Kidney glomerular epithelial cell (primary cell): ENCODE measurements at regions not wholly inside any gene's neighbourhood (a gene's known extent, or its start where the extent isn't known, plus 50 kb on each side); places are given as distances from the start of the nearest gene placed in this dataset.

Experiments used
- DNase-seq: peaks from one replicate; lab custom pipeline; 2025; lab: John Stamatoyannopoulos, UW

GRCh38 chr3:6771171-6771570 is 89.7 kb upstream of the GRM7 start:
- no peak for DNase-seq

GRCh38 chr3:6779140-6779539 is 81.8 kb upstream of the GRM7 start:
- no peak for DNase-seq

- no peak for DNase-seq
These were observed 79.8 kb upstream of the GRM7 start for GRCh38 chr3:6781092-6781491.

- peak; percentile 27 for DNase-seq
These were observed 75.2 kb upstream of the GRM7 start for GRCh38 chr3:6785726-6786125.

GRCh38 chr3:6791161-6791560 is 69.8 kb upstream of the GRM7 start:
- DNase-seq: peak; percentile 14

GRCh38 chr3:6799264-6799915 is 61.5 kb upstream of the GRM7 start:
- no peak for DNase-seq

- no peak for DNase-seq
These were observed 57.3 kb upstream of the GRM7 start for GRCh38 chr3:6803619-6804018.

- DNase-seq: peak; percentile 5
These were observed 55.7 kb upstream of the GRM7 start for GRCh38 chr3:6805236-6805635.

- DNase-seq: no peak
These were observed 53.9 kb upstream of the GRM7 start for GRCh38 chr3:6806991-6807390.

- DNase-seq: peak; percentile 43
These were observed 52.8 kb upstream of the GRM7 start for GRCh38 chr3:6807967-6808588.

- no peak for DNase-seq
These were observed 51.6 kb upstream of the GRM7 start for GRCh38 chr3:6809349-6809748.
